HG02973 (cell line): ENCODE measurements at regions not wholly inside any gene's neighbourhood (a gene's known extent, or its start where the extent isn't known, plus 50 kb on each side); places are given as distances from the start of the nearest gene placed in this dataset.

Experiments used
- ATAC-seq: cut with Tn5 transposase; IDR thresholded peaks from one replicate; pipeline ENCODE4 v1.9.1; 2021; ENCODE audit warnings: moderate library complexity; ENCODE audit not compliant: unreplicated experiment

- no peak for ATAC-seq
Measured at GRCh38 chr18:57918601-57919000, 115.5 kb upstream of the ATP8B1 start.

GRCh38 chr18:57916684-57917083 is 113.6 kb upstream of the ATP8B1 start:
- ATAC-seq, result no peak

- no peak for ATAC-seq
Measured at GRCh38 chr18:57915865-57916582, 112.9 kb upstream of the ATP8B1 start.

GRCh38 chr18:57915248-57915647 is 112.1 kb upstream of the ATP8B1 start:
- ATAC-seq, result no peak

- no peak for ATAC-seq
Measured at GRCh38 chr18:57913686-57914085, 110.6 kb upstream of the ATP8B1 start.

GRCh38 chr18:57910817-57911216 is 107.7 kb upstream of the ATP8B1 start:
- no peak for ATAC-seq

GRCh38 chr18:57910134-57910533 is 107.0 kb upstream of the ATP8B1 start:
- ATAC-seq, result no peak

- ATAC-seq, result no peak
Measured at GRCh38 chr18:57909620-57910019, 106.5 kb upstream of the ATP8B1 start.

GRCh38 chr18:57908092-57908491 is 105.0 kb upstream of the ATP8B1 start:
- no peak for ATAC-seq

- no peak for ATAC-seq
Measured at GRCh38 chr18:57907550-57907949, 104.4 kb upstream of the ATP8B1 start.

GRCh38 chr18:57906852-57907251 is 103.7 kb upstream of the ATP8B1 start:
- ATAC-seq, result no peak

- no peak for ATAC-seq
Measured at GRCh38 chr18:57904535-57904934, 101.4 kb upstream of the ATP8B1 start.

- no peak for ATAC-seq
Measured at GRCh38 chr18:57902721-57903120, 99.6 kb upstream of the ATP8B1 start.

- ATAC-seq, result no peak
Measured at GRCh38 chr18:57901825-57902589, 98.9 kb upstream of the ATP8B1 start.

- no peak for ATAC-seq
Measured at GRCh38 chr18:57900906-57901435, 97.9 kb upstream of the ATP8B1 start.

GRCh38 chr18:57898506-57899124 is 95.5 kb upstream of the ATP8B1 start:
- no peak for ATAC-seq

- no peak for ATAC-seq
Measured at GRCh38 chr18:57895182-57895581, 92.1 kb upstream of the ATP8B1 start.

- no peak for ATAC-seq
Measured at GRCh38 chr18:57891707-57892391, 88.7 kb upstream of the ATP8B1 start.

GRCh38 chr18:57890266-57890665 is 87.2 kb upstream of the ATP8B1 start:
- ATAC-seq, result no peak

- no peak for ATAC-seq
Measured at GRCh38 chr18:57889841-57890240, 86.7 kb upstream of the ATP8B1 start.
